CD4-positive, alpha-beta memory T cell (primary cell): ENCODE measurements at regions not wholly inside any gene's neighbourhood (a gene's known extent, or its start where the extent isn't known, plus 50 kb on each side); places are given as distances from the start of the nearest gene placed in this dataset.

Experiments used
- CTCF ChIA-PET: fragments of 350-600 bp; sonication (Branson Sonifier 250); formaldehyde crosslinking; loops from one replicate; lab custom pipeline; 2021; ENCODE audit warnings: inconsistent platforms; ENCODE audit not compliant: partially characterized antibody; lab: Charles Lee
- POLR2A ChIA-PET: fragments of 350-600 bp; sonication (Branson Sonifier 250); formaldehyde crosslinking; loops from one replicate; lab custom pipeline; 2021; ENCODE audit not compliant: partially characterized antibody; lab: Charles Lee
- DNase-seq, 5 donors: peaks; one replicate each; pipeline versions ENCODE4 v3.0.0 to v3.0.0-alpha.2; 2020 to 2022; ENCODE audit warnings: mixed read lengths in 1 of 5
- H3K27ac ChIP-seq: one replicate; pipeline ENCODE4 v1.7.0; 2013; ENCODE audit warnings: low read depth, low read length
- H3K27me3 ChIP-seq: 2 replicates; pipeline ENCODE4 v1.7.0; 2013; ENCODE audit warnings: mild to moderate bottlenecking, low read length, moderate library complexity; ENCODE audit not compliant: insufficient read depth
- H3K36me3 ChIP-seq: 2 replicates; pipeline ENCODE4 v1.7.0; 2013; ENCODE audit warnings: mild to moderate bottlenecking, low read length, moderate library complexity; ENCODE audit not compliant: insufficient read depth
- H3K4me1 ChIP-seq: 2 replicates; pipeline ENCODE4 v1.7.0; 2013; ENCODE audit warnings: mild to moderate bottlenecking, low read length, moderate library complexity; ENCODE audit not compliant: insufficient read depth
- H3K4me3 ChIP-seq, 2 donors: one replicate each; pipeline ENCODE4 v1.7.0; 2013; ENCODE audit warnings: low read length in 2 of 2, mild to moderate bottlenecking in 1 of 2
- H3K9me3 ChIP-seq, 2 donors: one replicate each; pipeline ENCODE4 v1.7.0; 2013; ENCODE audit warnings: low read length in 2 of 2, control low read depth in 1 of 2; ENCODE audit not compliant: control insufficient read depth in 1 of 2
- H3K27ac Mint-ChIP-seq, 7 donors: one replicate each; pipeline ENCODE4 v1.8.0; 2020 to 2021; ENCODE audit warnings: mixed read lengths in 7 of 7, mild to moderate bottlenecking in 6 of 7, inconsistent platforms in 3 of 7, moderate library complexity in 3 of 7
- H3K27me3 Mint-ChIP-seq, 2 donors: one replicate each; pipeline ENCODE4 v1.8.0; 2020 to 2021; ENCODE audit warnings: mixed read lengths in 2 of 2
- H3K36me3 Mint-ChIP-seq, 2 donors: one replicate each; pipeline ENCODE4 v1.8.0; 2020 to 2021; ENCODE audit warnings: mixed read lengths in 2 of 2, inconsistent platforms in 1 of 2, mild to moderate bottlenecking in 1 of 2
- H3K4me1 Mint-ChIP-seq, 4 donors: one replicate each; pipeline ENCODE4 v1.8.0; 2020 to 2021; ENCODE audit warnings: mixed read lengths in 4 of 4, mild to moderate bottlenecking in 1 of 4
- H3K4me3 Mint-ChIP-seq, 8 donors: one replicate each; pipeline ENCODE4 v1.8.0; 2020 to 2021; ENCODE audit warnings: mixed read lengths in 8 of 8, mild to moderate bottlenecking in 7 of 8, moderate library complexity in 6 of 8, inconsistent platforms in 3 of 8
- H3K9me3 Mint-ChIP-seq, 8 donors: one replicate each; pipeline ENCODE4 v1.8.0; 2020 to 2021; ENCODE audit warnings: mixed read lengths in 8 of 8, mild to moderate bottlenecking in 5 of 8, inconsistent platforms in 3 of 8, moderate library complexity in 1 of 8
- intact Hi-C: fragments of 100-400 bp; cut with micrococcal nuclease; formaldehyde crosslinking; loops from one replicate; pipeline ENCODE4 v1.15.1; 2023

DNA sequence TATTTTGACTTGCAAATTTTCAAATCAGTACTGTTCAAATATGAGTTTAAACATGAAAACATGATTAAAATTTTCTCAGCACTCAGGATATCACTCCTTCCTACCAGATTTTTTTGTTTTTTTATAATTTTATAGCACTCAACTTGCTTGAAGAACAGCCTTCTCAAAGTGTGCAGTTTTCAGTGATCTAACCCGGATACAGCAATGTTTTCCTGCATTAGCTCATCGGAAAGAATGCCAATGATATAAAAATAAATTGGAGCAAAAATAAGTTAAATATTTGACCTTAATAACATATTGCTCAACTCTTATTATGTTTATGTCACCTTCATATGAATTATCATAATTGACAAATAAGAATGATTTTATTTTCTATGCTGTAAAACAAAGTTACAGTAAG lies 766.8 kb downstream of the USP25 start:
- no peak overlapping the region for H3K27ac ChIP-seq
- H3K36me3 Mint-ChIP-seq = no peaks in the 10 kb centered on the region
- no peak overlapping the region for H3K4me3 Mint-ChIP-seq
- POLR2A ChIA-PET = no interaction called here
- H3K27me3 Mint-ChIP-seq = no peaks in the 10 kb centered on the region
- H3K9me3 Mint-ChIP-seq = peaks cover 0 to 17% (median 6%) of the 10 kb centered on the region in 8 donors
- no peaks in the 10 kb centered on the region for H3K4me1 ChIP-seq
- H3K9me3 ChIP-seq = no peaks in the 10 kb centered on the region
- CTCF ChIA-PET = no interaction called here
- no peak overlapping the region for H3K27ac Mint-ChIP-seq
- no peaks in the 10 kb centered on the region for H3K4me1 Mint-ChIP-seq
- no peak for DNase-seq
- no peaks in the 10 kb centered on the region for H3K36me3 ChIP-seq
- intact Hi-C loops = no loop called here
- no peaks in the 10 kb centered on the region for H3K27me3 ChIP-seq
- no peak overlapping the region for H3K4me3 ChIP-seq

DNA sequence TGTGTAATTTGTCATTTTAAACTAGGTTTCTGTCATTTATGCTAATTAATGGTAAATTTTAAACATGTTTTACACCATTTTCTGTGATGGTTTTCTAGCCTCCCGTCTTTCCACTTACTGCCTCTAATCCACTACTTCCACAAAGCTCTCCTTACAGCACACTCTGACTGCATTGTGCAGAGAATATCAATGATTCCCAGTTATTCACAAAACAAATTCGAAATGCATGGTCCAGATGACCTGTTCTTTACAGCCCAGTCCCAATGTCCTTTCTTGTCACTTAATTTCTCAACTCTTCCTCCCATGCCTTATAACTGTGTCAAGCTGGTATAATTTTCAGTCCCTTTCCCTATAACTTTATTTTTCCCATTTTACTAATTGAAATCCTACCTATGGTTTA lies 770.5 kb downstream of the USP25 start:
- H3K4me1 ChIP-seq = no peaks in the 10 kb centered on the region
- no peaks in the 10 kb centered on the region for H3K27me3 Mint-ChIP-seq
- H3K36me3 Mint-ChIP-seq = no peaks in the 10 kb centered on the region
- DNase-seq = no peak
- ChIA-PET CTCF (no interaction called here), POLR2A (no interaction called here)
- H3K4me3 Mint-ChIP-seq = no peak overlapping the region
- H3K9me3 ChIP-seq = no peaks in the 10 kb centered on the region
- no peak overlapping the region for H3K4me3 ChIP-seq
- no peaks in the 10 kb centered on the region for H3K36me3 ChIP-seq
- H3K27ac ChIP-seq = no peak overlapping the region
- no peaks in the 10 kb centered on the region for H3K4me1 Mint-ChIP-seq
- peaks cover 0 to 17% (median 7%) of the 10 kb centered on the region in 8 donors for H3K9me3 Mint-ChIP-seq
- H3K27me3 ChIP-seq = no peaks in the 10 kb centered on the region
- intact Hi-C loops = no loop called here
- no peak overlapping the region for H3K27ac Mint-ChIP-seq

DNA sequence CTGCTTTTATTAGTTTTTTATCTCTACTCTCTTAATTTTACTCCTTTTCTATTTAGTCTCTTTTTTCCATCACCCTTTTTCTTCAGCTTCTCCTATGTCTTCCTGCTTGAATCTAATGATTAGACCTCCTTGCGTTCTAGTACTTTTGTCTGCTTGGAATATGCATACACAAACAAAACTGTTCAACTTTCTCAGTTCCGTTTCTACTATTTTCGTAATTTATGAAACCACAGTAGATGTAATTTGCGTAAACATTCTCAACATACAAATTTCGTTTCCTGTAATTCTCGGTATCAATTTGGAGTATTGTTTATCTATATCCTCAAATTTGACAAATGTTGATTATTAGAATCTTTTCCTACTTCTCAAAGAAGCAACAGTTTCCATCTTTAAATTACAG lies 772.5 kb downstream of the USP25 start:
- POLR2A ChIA-PET = no interaction called here
- intact Hi-C loops = no loop called here
- Mint-ChIP-seq H3K27ac (no peak overlapping the region), H3K36me3 (no peaks in the 10 kb centered on the region), H3K4me3 (no peak overlapping the region), H3K4me1 (no peaks in the 10 kb centered on the region), H3K9me3 (peaks cover 0 to 20% (median 7%) of the 10 kb centered on the region in 8 donors), H3K27me3 (no peaks in the 10 kb centered on the region)
- Histone ChIP-seq H3K27ac (no peak overlapping the region), H3K9me3 (no peaks in the 10 kb centered on the region), H3K27me3 (no peaks in the 10 kb centered on the region), H3K4me1 (no peaks in the 10 kb centered on the region), H3K4me3 (no peak overlapping the region), H3K36me3 (no peaks in the 10 kb centered on the region)
- CTCF ChIA-PET = no interaction called here
- DNase-seq = no peak

DNA sequence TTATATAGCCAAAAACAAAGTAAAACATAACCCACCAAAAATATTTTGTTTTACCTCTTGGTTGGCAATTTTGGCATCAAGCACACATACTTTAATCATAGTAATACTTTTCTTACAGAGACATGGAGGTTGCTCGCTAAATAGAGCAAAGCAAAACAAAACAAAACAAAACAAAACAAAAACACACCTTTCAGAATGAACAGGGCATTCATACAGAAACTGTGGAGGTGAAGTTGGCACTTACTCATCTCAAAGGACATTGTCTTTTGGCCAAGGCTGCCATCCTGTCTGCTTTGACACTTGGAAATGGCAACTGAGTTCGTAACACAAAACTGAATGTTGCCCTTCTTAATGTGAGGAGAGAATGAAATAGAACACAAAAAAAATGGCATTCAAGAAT lies 773.1 kb downstream of the USP25 start:
- CTCF ChIA-PET = no interaction called here
- H3K27ac Mint-ChIP-seq = no peak overlapping the region
- intact Hi-C loops = no loop called here
- no peaks in the 10 kb centered on the region for H3K36me3 Mint-ChIP-seq
- no peaks in the 10 kb centered on the region for H3K36me3 ChIP-seq
- H3K4me3 Mint-ChIP-seq = no peak overlapping the region
- H3K27me3 ChIP-seq = no peaks in the 10 kb centered on the region
- H3K27ac ChIP-seq = no peak overlapping the region
- H3K27me3 Mint-ChIP-seq = no peaks in the 10 kb centered on the region
- no peaks in the 10 kb centered on the region for H3K4me1 ChIP-seq
- no peak for DNase-seq
- H3K4me3 ChIP-seq = no peak overlapping the region
- POLR2A ChIA-PET = no interaction called here
- H3K9me3 ChIP-seq = no peaks in the 10 kb centered on the region
- H3K4me1 Mint-ChIP-seq = no peaks in the 10 kb centered on the region
- peaks cover 0 to 21% (median 7%) of the 10 kb centered on the region in 8 donors for H3K9me3 Mint-ChIP-seq

DNA sequence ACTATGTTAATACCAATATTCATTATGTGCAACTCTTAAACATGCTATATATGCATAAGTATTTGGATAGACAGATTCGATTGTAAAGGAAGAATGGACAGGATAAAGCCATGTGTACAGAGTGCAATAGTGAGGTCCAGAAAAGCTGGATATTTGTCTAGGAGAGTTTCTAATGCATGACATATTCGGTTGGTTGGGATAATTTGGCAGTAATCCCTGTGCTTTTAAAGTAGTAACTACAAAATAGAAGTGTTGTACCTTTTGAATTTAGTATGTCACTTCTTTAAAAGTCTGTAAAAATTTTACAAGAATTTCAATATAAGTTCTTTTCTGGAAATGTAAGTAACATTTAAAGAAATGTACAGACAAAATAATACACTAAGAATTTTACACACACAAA lies 774.5 kb downstream of the USP25 start:
- no peaks in the 10 kb centered on the region for H3K4me1 ChIP-seq
- H3K27ac ChIP-seq = no peak overlapping the region
- no peak overlapping the region for H3K4me3 ChIP-seq
- H3K4me1 Mint-ChIP-seq = no peaks in the 10 kb centered on the region
- intact Hi-C loops = no loop called here
- POLR2A ChIA-PET = no interaction called here
- H3K9me3 Mint-ChIP-seq = peaks cover 0 to 20% (median 3%) of the 10 kb centered on the region in 8 donors
- H3K36me3 ChIP-seq = no peaks in the 10 kb centered on the region
- H3K27ac Mint-ChIP-seq = no peak overlapping the region
- H3K27me3 ChIP-seq = no peaks in the 10 kb centered on the region
- no peak overlapping the region for H3K4me3 Mint-ChIP-seq
- CTCF ChIA-PET = no interaction called here
- H3K9me3 ChIP-seq = no peaks in the 10 kb centered on the region
- no peaks in the 10 kb centered on the region for H3K27me3 Mint-ChIP-seq
- DNase-seq = no peak
- H3K36me3 Mint-ChIP-seq = no peaks in the 10 kb centered on the region

DNA sequence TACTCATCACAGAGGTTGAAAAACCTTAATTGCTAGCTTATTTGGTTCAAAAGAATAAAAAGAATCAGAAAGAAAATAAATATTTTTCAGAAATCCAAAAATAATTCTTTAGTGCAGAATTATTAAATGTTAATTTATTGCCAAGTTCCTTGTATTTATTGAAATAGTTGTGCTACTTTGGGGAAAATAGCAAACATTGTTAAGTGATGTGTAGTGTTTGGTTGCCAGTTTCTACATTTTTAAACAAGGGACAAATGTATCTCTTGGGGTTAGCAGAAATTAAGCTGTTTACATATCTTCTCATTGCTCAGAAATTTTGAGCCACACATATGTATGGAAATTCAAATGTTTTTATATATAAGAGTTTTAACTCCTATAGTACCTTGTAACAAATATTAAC lies 775.0 kb downstream of the USP25 start:
- DNase-seq = no peak
- Mint-ChIP-seq H3K4me3 (no peak overlapping the region), H3K9me3 (peaks cover 0 to 20% (median 3%) of the 10 kb centered on the region in 8 donors), H3K36me3 (no peaks in the 10 kb centered on the region), H3K4me1 (no peaks in the 10 kb centered on the region), H3K27me3 (no peaks in the 10 kb centered on the region), H3K27ac (no peak overlapping the region)
- intact Hi-C loops = no loop called here
- ChIA-PET POLR2A (no interaction called here), CTCF (no interaction called here)
- no peaks in the 10 kb centered on the region for H3K27me3 ChIP-seq
- no peaks in the 10 kb centered on the region for H3K4me1 ChIP-seq
- no peaks in the 10 kb centered on the region for H3K36me3 ChIP-seq
- no peaks in the 10 kb centered on the region for H3K9me3 ChIP-seq
- H3K27ac ChIP-seq = no peak overlapping the region
- no peak overlapping the region for H3K4me3 ChIP-seq

DNA sequence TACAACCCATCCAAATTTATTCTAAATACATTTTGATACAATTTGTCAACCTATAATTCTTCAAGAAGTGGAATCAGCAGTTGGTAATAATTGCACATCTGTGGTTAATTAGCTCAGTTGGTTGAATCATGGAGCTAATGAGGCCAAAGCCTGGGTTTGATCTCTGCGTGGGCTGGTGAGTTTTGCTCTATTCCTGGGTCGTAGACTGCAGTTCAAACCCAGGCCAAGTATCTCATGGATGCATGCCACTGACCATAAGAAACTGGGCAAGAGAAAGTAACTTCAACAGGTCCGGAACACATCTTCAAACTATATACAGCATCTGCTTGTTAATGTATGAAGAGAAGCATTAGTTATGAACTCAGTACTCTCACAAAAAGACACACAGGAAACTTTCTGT lies 779.7 kb downstream of the USP25 start:
- H3K27me3 ChIP-seq = no peaks in the 10 kb centered on the region
- H3K27me3 Mint-ChIP-seq = no peaks in the 10 kb centered on the region
- no peak overlapping the region for H3K27ac ChIP-seq
- H3K36me3 Mint-ChIP-seq = no peaks in the 10 kb centered on the region
- CTCF ChIA-PET = no interaction called here
- POLR2A ChIA-PET = no interaction called here
- peaks cover 2 to 16% (median 4%) of the 10 kb centered on the region in 8 donors for H3K9me3 Mint-ChIP-seq
- no peak overlapping the region for H3K4me3 ChIP-seq
- H3K36me3 ChIP-seq = no peaks in the 10 kb centered on the region
- H3K4me3 Mint-ChIP-seq = no peak overlapping the region
- H3K4me1 Mint-ChIP-seq = no peaks in the 10 kb centered on the region
- no peaks in the 10 kb centered on the region for H3K4me1 ChIP-seq
- H3K9me3 ChIP-seq = no peaks in the 10 kb centered on the region
- DNase-seq = no peak
- no peak overlapping the region for H3K27ac Mint-ChIP-seq
- intact Hi-C loops = no loop called here

DNA sequence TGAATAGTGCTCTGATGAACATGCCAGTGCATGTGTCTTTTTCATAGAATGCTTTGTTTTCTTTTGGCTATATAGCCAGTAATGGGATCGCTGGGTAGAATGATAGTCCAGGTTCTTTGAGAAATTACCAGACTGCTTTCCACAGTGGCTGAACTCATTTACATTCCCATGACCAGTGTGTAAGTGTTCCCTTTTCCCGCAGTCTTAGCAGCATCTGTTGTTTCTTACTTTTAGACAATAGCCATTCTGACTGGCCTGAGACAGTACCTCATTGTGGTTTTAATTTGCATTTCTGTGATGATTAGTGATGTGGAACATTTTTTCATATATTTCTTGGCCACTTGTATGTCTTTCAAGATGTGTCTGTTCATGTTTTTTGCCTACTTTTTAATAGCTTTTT lies 784.5 kb downstream of the USP25 start:
- ChIA-PET POLR2A (no interaction called here), CTCF (no interaction called here)
- H3K4me1 ChIP-seq = no peaks in the 10 kb centered on the region
- no peaks in the 10 kb centered on the region for H3K4me1 Mint-ChIP-seq
- no peaks in the 10 kb centered on the region for H3K36me3 Mint-ChIP-seq
- H3K36me3 ChIP-seq = no peaks in the 10 kb centered on the region
- intact Hi-C loops = no loop called here
- no peak overlapping the region for H3K27ac Mint-ChIP-seq
- H3K4me3 ChIP-seq = no peak overlapping the region
- no peak overlapping the region for H3K27ac ChIP-seq
- H3K27me3 ChIP-seq = no peaks in the 10 kb centered on the region
- H3K9me3 ChIP-seq = no peaks in the 10 kb centered on the region
- H3K4me3 Mint-ChIP-seq = no peak overlapping the region
- H3K9me3 Mint-ChIP-seq = peaks cover 2 to 13% (median 4%) of the 10 kb centered on the region in 8 donors
- no peaks in the 10 kb centered on the region for H3K27me3 Mint-ChIP-seq
- DNase-seq = no peak
